Natural killer cell (primary cell): ENCODE measurements at regions not wholly inside any gene's neighbourhood (a gene's known extent, or its start where the extent isn't known, plus 50 kb on each side); places are given as distances from the start of the nearest gene placed in this dataset.

Source experiments
- ATAC-seq, 3 donors: fragments of 150-1000 bp in 2 of 3; fragments of 200-7000 bp in 1 of 3; cut with Tn5 transposase; 1 replicate in 1 of 3; 2 replicates in 2 of 3; pipeline ENCODE4 v1.10.0; 2021; ENCODE audit warnings: mild to moderate bottlenecking in 2 of 3, moderate library complexity in 2 of 3
- DNase-seq, 2 donors: peaks; one replicate each; pipeline versions ENCODE4 v3.0.0 to v3.0.0-alpha.2; 2013 to 2021; ENCODE audit warnings: mixed read lengths in 1 of 2
- H3K27ac ChIP-seq: one replicate; pipeline ENCODE4 v1.5.1; 2013; ENCODE audit warnings: mild to moderate bottlenecking, low read length
- H3K27me3 ChIP-seq: one replicate; pipeline ENCODE4 v1.6.1; 2013; ENCODE audit warnings: low read length; ENCODE audit not compliant: control insufficient read depth, insufficient read depth
- H3K36me3 ChIP-seq: one replicate; pipeline ENCODE4 v1.6.1; 2013; ENCODE audit warnings: low read length; ENCODE audit not compliant: control insufficient read depth, insufficient read depth
- H3K4me1 ChIP-seq: one replicate; pipeline ENCODE4 v1.6.1; 2013; ENCODE audit warnings: low read length; ENCODE audit not compliant: control insufficient read depth, insufficient read depth
- H3K4me3 ChIP-seq: one replicate; pipeline ENCODE4 v1.5.1; 2013; ENCODE audit warnings: low read length
- H3K9me3 ChIP-seq: one replicate; pipeline ENCODE4 v1.6.1; 2013; ENCODE audit warnings: low read length; ENCODE audit not compliant: control insufficient read depth, insufficient read depth
- H3K27ac Mint-ChIP-seq, 2 donors: one replicate each; pipeline ENCODE4 v1.8.0; 2022; ENCODE audit warnings: mild to moderate bottlenecking in 2 of 2, mixed read lengths in 2 of 2, moderate library complexity in 1 of 2
- H3K27me3 Mint-ChIP-seq, 2 donors: one replicate each; pipeline ENCODE4 v1.8.0; 2022; ENCODE audit warnings: low read depth in 2 of 2, mixed read lengths in 2 of 2
- H3K36me3 Mint-ChIP-seq: one replicate; pipeline ENCODE4 v1.8.0; 2022; ENCODE audit warnings: mixed read lengths
- H3K4me1 Mint-ChIP-seq, 2 donors: one replicate each; pipeline ENCODE4 v1.8.0; 2022; ENCODE audit warnings: mixed read lengths in 2 of 2
- H3K4me3 Mint-ChIP-seq: one replicate; pipeline ENCODE4 v1.8.0; 2022; ENCODE audit warnings: mild to moderate bottlenecking, moderate library complexity, mixed read lengths
- H3K9me3 Mint-ChIP-seq, 2 donors: one replicate each; pipeline ENCODE4 v1.8.0; 2022; ENCODE audit warnings: mixed read lengths in 2 of 2
- CTCF ChIP-seq: fragments of 200-600 bp; IDR thresholded peaks from one replicate; pipeline ENCODE4 v1.8.0; 2022; ENCODE audit warnings: antibody characterized with exemption
- WGBS: methylation state at CpG from one replicate; pipeline ENCODE4 v1.1.7; 2013; ENCODE audit warnings: missing lambda C conversion rate; ENCODE audit not compliant: insufficient coverage; 5-methylcytosine and 5-hydroxymethylcytosine counted together
- intact Hi-C: fragments of 100-400 bp; cut with micrococcal nuclease; formaldehyde crosslinking; loops from one replicate; pipeline ENCODE4 v1.14.2; 2022

DNA sequence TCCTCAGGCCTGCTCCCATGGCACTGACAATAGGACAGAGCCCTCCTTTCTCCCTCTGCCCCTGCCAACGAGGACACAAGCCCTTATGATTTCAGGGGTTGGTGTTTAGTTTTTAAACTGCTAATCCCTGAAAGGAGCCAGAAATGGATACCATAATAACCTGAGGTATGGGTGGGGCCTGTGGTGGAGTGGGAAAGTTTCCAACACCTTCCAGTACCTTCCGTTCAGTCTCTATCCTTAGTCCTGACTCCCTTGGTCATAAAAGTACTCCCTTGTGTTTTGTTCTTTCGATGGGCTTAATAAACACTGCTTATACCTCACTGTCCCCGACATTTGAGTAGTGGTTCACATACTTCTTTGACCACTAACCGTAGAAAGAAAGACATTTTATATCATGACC is 141.8 kb upstream of the MAGI3 start:
- no peak overlapping the region for H3K4me3 ChIP-seq
- 93% methylated on average over 4 of the region's 5 CpGs for WGBS
- H3K4me3 Mint-ChIP-seq, result no peak overlapping the region
- no peaks in the 10 kb centered on the region for H3K27me3 ChIP-seq
- H3K27ac Mint-ChIP-seq, result no peak overlapping the region
- intact Hi-C loops, result no loop called here
- no peaks in the 10 kb centered on the region for H3K4me1 ChIP-seq
- H3K4me1 Mint-ChIP-seq, result no peaks in the 10 kb centered on the region
- H3K36me3 Mint-ChIP-seq, result no peaks in the 10 kb centered on the region
- no peaks in the 10 kb centered on the region for H3K36me3 ChIP-seq
- DNase-seq, result no peak
- H3K27ac ChIP-seq, result no peak overlapping the region
- H3K27me3 Mint-ChIP-seq, result peaks cover 12 to 36% of the 10 kb centered on the region in 2 donors
- H3K9me3 ChIP-seq, result no peaks in the 10 kb centered on the region
- no peak for TF ChIP-seq CTCF
- ATAC-seq, result no peak
- no peaks in the 10 kb centered on the region for H3K9me3 Mint-ChIP-seq

DNA sequence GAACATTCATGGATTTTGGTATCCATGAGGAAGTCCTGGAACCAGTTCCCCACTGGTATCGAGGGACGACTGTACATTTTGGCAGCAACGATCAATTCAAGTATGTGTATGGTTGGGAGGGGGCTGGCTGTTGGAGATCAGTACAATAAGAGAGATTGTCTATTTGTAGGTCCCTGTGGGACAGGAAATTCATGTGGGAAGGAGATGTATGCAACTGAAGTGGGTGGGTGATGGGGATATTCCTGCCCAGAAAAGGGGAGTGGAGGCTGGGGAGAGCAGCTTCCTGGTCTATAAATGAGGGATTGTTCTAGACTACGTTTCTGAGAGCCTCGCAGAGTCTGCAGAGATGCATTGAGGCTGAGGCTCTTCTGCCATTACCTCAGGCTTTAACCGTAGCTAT is 140.2 kb upstream of the MAGI3 start:
- 92% methylated on average over 5 of the region's 6 CpGs for WGBS

GRCh38 chr1:113252166-113252565 is 138.1 kb upstream of the MAGI3 start:
- no peaks in the 10 kb centered on the region for H3K36me3 ChIP-seq
- WGBS, result 91% methylated on average over 7 of the region's 7 CpGs
- H3K4me3 ChIP-seq, result no peak overlapping the region
- H3K27me3 ChIP-seq, result no peaks in the 10 kb centered on the region
- Mint-ChIP-seq H3K4me3 (no peak overlapping the region), H3K4me1 (no peaks in the 10 kb centered on the region), H3K27ac (no peak overlapping the region), H3K36me3 (no peaks in the 10 kb centered on the region), H3K27me3 (peaks cover 12 to 24% of the 10 kb centered on the region in 2 donors), H3K9me3 (no peaks in the 10 kb centered on the region)
- intact Hi-C loops, result no loop called here
- no peak for DNase-seq
- ATAC-seq, result no peak
- H3K27ac ChIP-seq, result no peak overlapping the region
- no peaks in the 10 kb centered on the region for H3K4me1 ChIP-seq
- TF ChIP-seq CTCF, result no peak
- no peaks in the 10 kb centered on the region for H3K9me3 ChIP-seq

More for the DNA sequence above, 140.2 kb upstream of the MAGI3 start:
- TF ChIP-seq CTCF, result no peak
- H3K9me3 ChIP-seq, result no peaks in the 10 kb centered on the region
- no peaks in the 10 kb centered on the region for H3K4me1 ChIP-seq
- no peaks in the 10 kb centered on the region for H3K27me3 ChIP-seq
- no peaks in the 10 kb centered on the region for H3K36me3 Mint-ChIP-seq
- no peak overlapping the region for H3K27ac Mint-ChIP-seq
- no peaks in the 10 kb centered on the region for H3K36me3 ChIP-seq
- DNase-seq, result no peak
- no peak overlapping the region for H3K27ac ChIP-seq
- H3K4me3 Mint-ChIP-seq, result no peak overlapping the region
- no peaks in the 10 kb centered on the region for H3K9me3 Mint-ChIP-seq
- no peak overlapping the region for H3K4me3 ChIP-seq
- H3K4me1 Mint-ChIP-seq, result no peaks in the 10 kb centered on the region
- H3K27me3 Mint-ChIP-seq, result peaks cover 12 to 35% of the 10 kb centered on the region in 2 donors
- ATAC-seq, result no peak
- intact Hi-C loops, result no loop called here

GRCh38 chr1:113253187-113253586 is 137.1 kb upstream of the MAGI3 start:
- no peak overlapping the region for H3K27ac ChIP-seq

More at GRCh38 chr1:113253187-113253586, 137.1 kb upstream of the MAGI3 start:
- intact Hi-C loops, result no loop called here
- Histone ChIP-seq H3K9me3 (no peaks in the 10 kb centered on the region), H3K36me3 (no peaks in the 10 kb centered on the region), H3K4me3 (no peak overlapping the region), H3K27me3 (no peaks in the 10 kb centered on the region), H3K4me1 (no peaks in the 10 kb centered on the region)
- no peaks in the 10 kb centered on the region for H3K9me3 Mint-ChIP-seq
- no peaks in the 10 kb centered on the region for H3K36me3 Mint-ChIP-seq
- WGBS, result 90% methylated on average over 4 of the region's 4 CpGs
- ATAC-seq (no peak), DNase-seq (no peak)
- no peak overlapping the region for H3K4me3 Mint-ChIP-seq
- no peak for TF ChIP-seq CTCF
- H3K27me3 Mint-ChIP-seq, result peaks cover 10 to 17% of the 10 kb centered on the region in 2 donors
- no peak overlapping the region for H3K27ac Mint-ChIP-seq
- H3K4me1 Mint-ChIP-seq, result no peaks in the 10 kb centered on the region
